ENCODE measurements at regions not wholly inside any gene's neighbourhood (a gene's known extent, or its start where the extent isn't known, plus 50 kb on each side); places are given as distances from the start of the nearest gene placed in this dataset.

DNA sequence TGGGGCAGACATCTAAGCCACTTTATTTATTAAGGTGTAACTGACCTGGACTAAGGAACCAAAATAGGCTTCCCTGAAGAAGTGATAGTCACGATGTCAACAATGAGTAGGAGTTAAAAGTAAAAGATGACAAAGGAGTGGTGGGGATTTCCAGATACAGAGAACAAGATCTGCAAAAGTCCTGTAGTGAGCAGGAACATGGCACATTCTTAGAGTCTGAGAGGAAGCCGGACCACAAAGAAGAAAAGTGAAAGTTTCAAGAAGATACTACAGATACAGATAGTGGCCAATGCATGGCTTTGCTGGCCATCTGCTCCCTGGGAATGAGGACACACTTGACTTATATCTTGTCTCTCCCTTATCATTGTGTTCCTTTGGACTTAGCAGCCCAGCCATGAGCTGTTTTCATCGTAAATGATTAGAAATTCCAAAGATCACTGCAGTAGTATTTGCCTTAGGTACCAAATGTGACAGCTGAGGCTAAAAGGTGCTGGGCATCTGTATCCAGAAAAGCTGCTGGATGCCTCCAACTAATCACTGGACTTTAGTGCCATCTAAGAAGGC is 302.4 kb upstream of the NR5A2 start:
- in situ Hi-C loops (cut with MboI; ENCODE audit: low pct_unique_long_range_greater_than_20kb, low sequenced_read_pairs, unreplicated experiment) = no loop called here
- TF ChIP-seq, protein P1, sequence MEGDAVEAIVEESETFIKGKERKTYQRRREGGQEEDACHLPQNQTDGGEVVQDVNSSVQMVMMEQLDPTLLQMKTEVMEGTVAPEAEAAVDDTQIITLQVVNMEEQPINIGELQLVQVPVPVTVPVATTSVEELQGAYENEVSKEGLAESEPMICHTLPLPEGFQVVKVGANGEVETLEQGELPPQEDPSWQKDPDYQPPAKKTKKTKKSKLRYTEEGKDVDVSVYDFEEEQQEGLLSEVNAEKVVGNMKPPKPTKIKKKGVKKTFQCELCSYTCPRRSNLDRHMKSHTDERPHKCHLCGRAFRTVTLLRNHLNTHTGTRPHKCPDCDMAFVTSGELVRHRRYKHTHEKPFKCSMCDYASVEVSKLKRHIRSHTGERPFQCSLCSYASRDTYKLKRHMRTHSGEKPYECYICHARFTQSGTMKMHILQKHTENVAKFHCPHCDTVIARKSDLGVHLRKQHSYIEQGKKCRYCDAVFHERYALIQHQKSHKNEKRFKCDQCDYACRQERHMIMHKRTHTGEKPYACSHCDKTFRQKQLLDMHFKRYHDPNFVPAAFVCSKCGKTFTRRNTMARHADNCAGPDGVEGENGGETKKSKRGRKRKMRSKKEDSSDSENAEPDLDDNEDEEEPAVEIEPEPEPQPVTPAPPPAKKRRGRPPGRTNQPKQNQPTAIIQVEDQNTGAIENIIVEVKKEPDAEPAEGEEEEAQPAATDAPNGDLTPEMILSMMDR (IDR thresholded peaks at IDR 0.05; ENCODE audit: extremely low read depth, insufficient read depth, missing control alignments) = no peak
- DNase-seq (ENCODE audit: low spot score) = peak; percentile 37

DNA sequence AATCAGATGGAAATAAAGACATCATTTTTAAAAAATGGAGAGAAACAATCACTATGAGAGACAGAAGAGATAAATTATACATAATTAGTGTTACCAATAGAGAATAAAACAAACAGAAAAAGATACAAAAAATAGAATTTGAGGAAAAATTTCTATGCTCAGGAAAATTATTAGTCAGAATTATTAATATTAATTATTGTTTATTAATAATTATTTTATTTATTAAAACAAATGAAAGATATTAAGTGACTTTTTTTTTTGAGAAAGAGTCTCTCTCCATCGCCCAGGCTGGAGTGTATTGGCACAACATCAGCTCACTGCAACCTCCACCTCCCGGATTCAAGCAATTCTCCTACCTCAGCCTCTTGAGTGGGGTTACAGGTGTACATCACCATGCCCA is 299.8 kb upstream of the NR5A2 start:
- TF ChIP-seq, protein P1 (IDR thresholded peaks at IDR 0.05; ENCODE audit: extremely low read depth, insufficient read depth, missing control alignments) = no peak
- in situ Hi-C loops (cut with MboI; ENCODE audit: low pct_unique_long_range_greater_than_20kb, low sequenced_read_pairs, unreplicated experiment) = no loop called here
- DNase-seq (ENCODE audit: low spot score) = no peak

DNA sequence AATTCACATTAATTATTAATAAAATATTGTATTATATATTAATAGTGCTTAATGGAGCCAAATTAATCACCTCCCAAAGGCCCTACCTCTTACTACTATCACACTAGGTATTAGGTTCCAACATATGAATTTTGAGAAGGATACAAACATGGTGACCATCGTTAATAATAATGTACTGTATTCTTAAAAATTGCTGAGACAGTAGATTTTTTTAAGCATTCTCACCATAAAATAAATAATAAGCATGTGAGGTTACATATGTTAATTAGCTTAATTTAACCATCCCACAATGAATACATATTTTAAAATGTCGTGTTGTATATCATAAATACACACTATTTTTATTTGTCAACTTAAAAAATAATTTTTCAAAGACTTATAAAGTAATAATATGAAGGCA is 299.2 kb upstream of the NR5A2 start:
- DNase-seq (ENCODE audit: low spot score) = no peak
- in situ Hi-C loops (cut with MboI; ENCODE audit: low pct_unique_long_range_greater_than_20kb, low sequenced_read_pairs, unreplicated experiment) = no loop called here

DNA sequence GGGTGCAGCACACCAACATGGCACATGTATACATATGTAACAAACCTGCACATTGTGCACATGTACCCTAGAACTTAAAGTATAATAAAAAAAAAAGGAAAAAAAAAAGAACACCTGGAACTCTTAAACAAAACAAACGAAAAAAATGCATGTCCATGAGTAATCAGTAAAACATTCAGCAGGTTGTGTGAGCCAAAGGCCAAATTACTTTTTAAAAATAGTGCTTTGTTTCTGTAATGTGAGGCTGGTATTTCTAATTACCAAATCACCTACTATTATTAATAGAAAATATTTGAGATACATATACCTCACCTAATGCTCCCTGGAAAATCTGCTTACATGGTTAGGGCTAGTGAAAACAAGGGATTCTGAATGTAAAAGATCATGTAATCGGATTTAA is 294.4 kb upstream of the NR5A2 start:
- no peak for DNase-seq (ENCODE audit: low spot score)
- TF ChIP-seq, protein P1 (IDR thresholded peaks at IDR 0.05; ENCODE audit: extremely low read depth, insufficient read depth, missing control alignments) = no peak
- in situ Hi-C loops (cut with MboI; ENCODE audit: low pct_unique_long_range_greater_than_20kb, low sequenced_read_pairs, unreplicated experiment) = no loop called here

More for the DNA sequence above, 299.2 kb upstream of the NR5A2 start:
- TF ChIP-seq, protein P1 (IDR thresholded peaks at IDR 0.05; ENCODE audit: extremely low read depth, insufficient read depth, missing control alignments) = no peak

DNA sequence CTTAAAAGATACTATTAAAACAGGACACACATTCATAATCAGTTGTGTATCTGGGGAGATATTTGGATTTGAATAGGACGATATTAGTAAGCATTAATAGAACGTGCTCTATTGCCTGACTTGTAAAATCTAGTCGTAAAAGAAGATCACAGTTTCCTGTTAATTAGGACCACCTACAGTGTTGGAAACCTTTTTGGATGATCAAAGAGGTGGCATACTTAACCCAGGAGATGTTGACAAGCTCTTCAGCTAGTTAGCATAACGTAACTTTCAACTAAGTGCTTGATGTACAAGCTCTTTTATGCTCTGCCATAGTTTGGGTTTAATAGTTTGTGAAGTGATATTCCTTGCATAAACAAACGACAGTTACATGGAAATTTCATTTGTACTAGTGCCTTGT is 293.3 kb upstream of the NR5A2 start:
- in situ Hi-C loops (cut with MboI; ENCODE audit: low pct_unique_long_range_greater_than_20kb, low sequenced_read_pairs, unreplicated experiment) = no loop called here
- DNase-seq (ENCODE audit: low spot score) = no peak
- TF ChIP-seq, protein P1 (IDR thresholded peaks at IDR 0.05; ENCODE audit: extremely low read depth, insufficient read depth, missing control alignments) = no peak

DNA sequence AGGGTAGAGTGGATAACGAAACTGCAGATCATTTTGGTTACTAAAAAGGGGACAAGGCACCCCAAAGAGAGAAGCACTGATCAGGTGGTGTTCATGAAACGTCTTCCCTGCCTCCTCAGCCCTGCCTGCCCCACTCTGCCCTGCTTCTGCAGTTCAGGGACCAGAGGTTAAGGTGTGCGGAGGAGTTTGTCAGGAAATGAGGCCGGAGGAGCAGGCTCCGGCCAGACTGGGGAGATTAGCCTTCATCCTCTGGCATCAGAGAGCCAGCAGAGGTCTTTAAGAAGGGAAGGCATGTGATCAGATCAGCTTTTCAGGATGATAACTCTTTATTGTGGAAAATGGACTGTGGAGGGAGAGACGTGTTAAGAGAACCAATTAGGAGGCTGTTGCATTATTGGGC is 291.9 kb upstream of the NR5A2 start:
- no peak for DNase-seq (ENCODE audit: low spot score)
- TF ChIP-seq, protein P1 (IDR thresholded peaks at IDR 0.05; ENCODE audit: extremely low read depth, insufficient read depth, missing control alignments) = no peak
- in situ Hi-C loops (cut with MboI; ENCODE audit: low pct_unique_long_range_greater_than_20kb, low sequenced_read_pairs, unreplicated experiment) = no loop called here

DNA sequence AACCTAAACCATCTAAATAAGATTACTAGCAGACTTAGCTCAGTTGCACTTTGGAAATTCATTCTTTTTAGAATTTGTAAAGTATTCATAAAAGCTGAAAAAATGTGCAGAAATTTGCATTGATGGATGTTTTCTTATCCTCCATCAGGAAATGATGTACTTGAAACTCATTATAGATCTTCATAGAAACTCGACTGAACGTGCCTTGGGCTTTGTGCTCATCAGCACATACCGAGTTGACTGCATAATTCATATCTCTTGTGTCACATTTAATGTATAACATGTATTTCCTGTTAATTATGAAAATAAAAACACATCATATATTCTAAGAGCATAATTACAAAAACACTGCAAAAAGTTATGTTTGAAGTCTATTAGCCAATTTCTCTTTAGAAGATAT is 290.9 kb upstream of the NR5A2 start:
- DNase-seq (ENCODE audit: low spot score) = no peak
- TF ChIP-seq, protein P1 (IDR thresholded peaks at IDR 0.05; ENCODE audit: extremely low read depth, insufficient read depth, missing control alignments) = no peak
- in situ Hi-C loops (cut with MboI; ENCODE audit: low pct_unique_long_range_greater_than_20kb, low sequenced_read_pairs, unreplicated experiment) = no loop called here

Data from GM13977 (cell line).